ENCODE measurements at regions not wholly inside any gene's neighbourhood (a gene's known extent, or its start where the extent isn't known, plus 50 kb on each side); places are given as distances from the start of the nearest gene placed in this dataset.

DNA sequence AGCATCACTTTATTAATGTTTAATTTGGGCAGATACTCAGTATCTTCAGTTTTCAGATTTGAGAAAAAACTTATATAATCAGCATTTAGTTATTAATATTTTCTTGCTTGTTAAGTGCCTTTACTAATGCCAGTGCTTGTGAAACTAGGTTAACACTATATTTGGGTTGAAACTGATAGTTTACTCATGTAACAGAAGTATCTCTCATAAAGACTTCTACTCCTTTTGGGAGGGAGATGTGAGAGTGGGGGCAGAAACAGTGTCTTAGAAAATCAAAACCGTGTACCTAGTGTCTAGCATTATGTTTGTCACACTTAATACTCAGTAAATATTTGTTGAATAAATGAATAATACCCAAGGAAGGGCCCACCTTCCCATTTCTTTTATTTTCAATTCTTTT is 129.5 kb downstream of the MSTN start:
- no peaks in the 10 kb centered on the region for H3K4me1 ChIP-seq (replicated peaks in 1 of 4; ENCODE audit: control insufficient read depth in 3 of 4, insufficient read depth in 4 of 4, low read length in 3 of 4)
- POLR2A ChIA-PET (ENCODE audit: partially characterized antibody) = no interaction called here

More for the DNA sequence above, 129.5 kb downstream of the MSTN start:
- Histone ChIP-seq H3K23me2 (ENCODE audit: low read depth, low read length) (no peaks in the 10 kb centered on the region), H3K4ac (replicated peaks; ENCODE audit: insufficient read length, low read depth, low read length) (no peak overlapping the region), H3K18ac (ENCODE audit: extremely low read depth, low read length) (no peak overlapping the region), H2BK5ac (ENCODE audit: low read depth, low read length) (no peak overlapping the region), H2BK20ac (ENCODE audit: low read length) (no peak overlapping the region), H3K9ac (replicated peaks in 1 of 4; ENCODE audit: extremely low read depth in 1 of 4, low read depth in 3 of 4, low read length in 3 of 4) (no peak overlapping the region), H3K27me3 (replicated peaks in 1 of 4; ENCODE audit: control insufficient read depth in 3 of 4, extremely low read depth in 1 of 4, insufficient read depth in 3 of 4, low read length in 3 of 4) (no peaks in the 10 kb centered on the region), H4K5ac (ENCODE audit: insufficient read length, low read depth, low read length) (no peak overlapping the region), H2BK120ac (replicated peaks; ENCODE audit: low read depth, low read length) (no peak overlapping the region), H2BK12ac (ENCODE audit: low read depth, low read length) (no peak overlapping the region), H3K79me2 (ENCODE audit: control insufficient read depth in 1 of 2, insufficient read depth in 2 of 2, low read length in 2 of 2) (no peaks in the 10 kb centered on the region), H3K14ac (ENCODE audit: insufficient read length) (no peak overlapping the region), H3K27ac (ENCODE audit: low read depth, low read length) (no peak overlapping the region), H4K8ac (ENCODE audit: extremely low read depth, insufficient read depth, low read length) (no peak overlapping the region), H2AFZ (ENCODE audit: low read length) (no peak overlapping the region), H3K4me2 (ENCODE audit: insufficient read depth in 1 of 2, low read depth in 2 of 2, low read length in 2 of 2) (no peak overlapping the region), H4K20me1 (replicated peaks in 1 of 2; ENCODE audit: control insufficient read depth in 1 of 2, insufficient read depth in 2 of 2, low read length in 2 of 2) (no peaks in the 10 kb centered on the region), H3K4me3 (ENCODE audit: extremely low read depth in 1 of 4, insufficient read depth in 2 of 4, low read depth in 3 of 4, low read length in 4 of 4) (no peak overlapping the region), H2BK15ac (ENCODE audit: low read length) (no peak overlapping the region), H3K23ac (ENCODE audit: insufficient read length) (no peak overlapping the region), H4K91ac (replicated peaks; ENCODE audit: insufficient read length, low read length) (no peak overlapping the region), H3K36me3 (ENCODE audit: control insufficient read depth in 2 of 4, insufficient read depth in 4 of 4, low read length in 3 of 4) (no peaks in the 10 kb centered on the region), H2AK5ac (ENCODE audit: low read depth, low read length) (no peak overlapping the region), H3K79me1 (ENCODE audit: low read depth, low read length) (no peaks in the 10 kb centered on the region), H3K56ac (replicated peaks; ENCODE audit: insufficient read length, low read depth, low read length) (no peak overlapping the region), H3K9me3 (ENCODE audit: insufficient read depth in 2 of 2, low read depth in 1 of 2, low read length in 1 of 2) (no peaks in the 10 kb centered on the region)
- FAIRE-seq (no peak), DNase-seq (ENCODE audit: low read depth in 1 of 2, low spot score in 2 of 2) (no peak)
- no peak for TF ChIP-seq TEAD4 (IDR thresholded peaks at IDR 0.05; ENCODE audit: low read depth, low read length)
- TF ChIP-seq BCL11A (IDR thresholded peaks at IDR 0.05; ENCODE audit: low read depth in 2 of 2, low read length in 2 of 2) = no peak
- TF ChIP-seq JUND (IDR thresholded peaks at IDR 0.05; ENCODE audit: low read length) = no peak
- TF ChIP-seq CBX8 (IDR thresholded peaks at IDR 0.05; ENCODE audit: borderline replicate concordance, low read depth, low read length) = no peak
- no peak for TF ChIP-seq PHF8 (conservative IDR thresholded peaks at IDR 0.05; ENCODE audit: low read depth, low read length)
- TF ChIP-seq, protein P1, sequence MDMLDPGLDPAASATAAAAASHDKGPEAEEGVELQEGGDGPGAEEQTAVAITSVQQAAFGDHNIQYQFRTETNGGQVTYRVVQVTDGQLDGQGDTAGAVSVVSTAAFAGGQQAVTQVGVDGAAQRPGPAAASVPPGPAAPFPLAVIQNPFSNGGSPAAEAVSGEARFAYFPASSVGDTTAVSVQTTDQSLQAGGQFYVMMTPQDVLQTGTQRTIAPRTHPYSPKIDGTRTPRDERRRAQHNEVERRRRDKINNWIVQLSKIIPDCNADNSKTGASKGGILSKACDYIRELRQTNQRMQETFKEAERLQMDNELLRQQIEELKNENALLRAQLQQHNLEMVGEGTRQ (IDR thresholded peaks at IDR 0.05; ENCODE audit: low read length) = no peak
- TF ChIP-seq, protein P2, sequence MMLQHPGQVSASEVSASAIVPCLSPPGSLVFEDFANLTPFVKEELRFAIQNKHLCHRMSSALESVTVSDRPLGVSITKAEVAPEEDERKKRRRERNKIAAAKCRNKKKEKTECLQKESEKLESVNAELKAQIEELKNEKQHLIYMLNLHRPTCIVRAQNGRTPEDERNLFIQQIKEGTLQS (IDR thresholded peaks at IDR 0.05; ENCODE audit: insufficient read depth, low read depth, low read length) = no peak
- no peak for TF ChIP-seq NANOG (IDR thresholded peaks at IDR 0.05; ENCODE audit: insufficient read depth, low read depth, low read length, poor library complexity, severe bottlenecking)
- TF ChIP-seq CREB1 (IDR thresholded peaks at IDR 0.05) = no peak
- no peak for TF ChIP-seq CTBP2 (IDR thresholded peaks at IDR 0.05; ENCODE audit: borderline replicate concordance, insufficient read depth, insufficient read length, low read length)
- no peak for TF ChIP-seq EP300 (IDR thresholded peaks at IDR 0.05; ENCODE audit: borderline replicate concordance in 1 of 2, low read depth in 2 of 2, low read length in 2 of 2)
- CTCF ChIA-PET (ENCODE audit: partially characterized antibody) = interaction anchor here (0.5 to 0.6 kb wide), 2 partner anchors 217 to 496 kb away, joined by 3 read pairs; no protein-coding TSS in a partner anchor
- 83% methylated on average over 1 of the region's 1 CpG; no CpG with 5 or more reads in 1 of the 2 experiments for WGBS, 2 experiments (ENCODE audit: extremely low coverage in 1 of 2, insufficient coverage in 1 of 2, insufficient read length in 1 of 2, insufficient replicate concordance in 2 of 2, low coverage in 1 of 2, low lambda C conversion rate in 2 of 2, missing lambda C conversion rate in 1 of 2)
